NOMO-1 (cell line): ENCODE measurements at regions not wholly inside any gene's neighbourhood (a gene's known extent, or its start where the extent isn't known, plus 50 kb on each side); places are given as distances from the start of the nearest gene placed in this dataset.

Source experiments
- DNase-seq, 2 experiments: peaks; one replicate each; lab custom pipeline; 2025; ENCODE audit not compliant: unreplicated experiment in 2 of 2; lab: John Stamatoyannopoulos, UW

GRCh38 chr18:29647700-29648099 lies 1394.8 kb downstream of the DSC3 start:
- no peak for DNase-seq

GRCh38 chr18:29644276-29644675 lies 1398.3 kb downstream of the DSC3 start:
- no peak for DNase-seq

GRCh38 chr18:29629493-29630036 lies 1413.0 kb downstream of the DSC3 start:
- no peak for DNase-seq

DNA sequence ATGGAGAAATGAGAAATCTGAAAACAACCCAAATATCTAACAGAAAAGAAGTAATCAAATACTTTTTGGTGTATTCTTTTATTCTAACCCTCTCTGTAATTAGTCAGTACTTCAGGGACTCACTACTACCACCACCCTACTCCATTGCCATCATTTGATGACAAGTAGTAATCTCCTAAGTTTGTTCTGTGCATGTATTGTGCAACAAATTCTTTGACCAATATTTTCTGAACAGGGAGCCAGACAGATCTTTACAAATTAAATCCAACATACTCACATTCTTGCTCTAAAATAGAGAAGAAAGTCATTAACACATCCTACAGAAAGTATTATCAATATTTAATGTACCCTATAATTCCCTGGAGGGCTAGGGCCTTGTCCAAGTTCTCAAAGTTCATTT lies 1416.4 kb downstream of the DSC3 start:
- no peak for DNase-seq

- no peak for DNase-seq
These were observed 1425.7 kb downstream of the DSC3 start for GRCh38 chr18:29616867-29617266.

GRCh38 chr18:29608982-29609381 lies 1432.1 kb upstream of the CDH2 start:
- DNase-seq: no peak

DNA sequence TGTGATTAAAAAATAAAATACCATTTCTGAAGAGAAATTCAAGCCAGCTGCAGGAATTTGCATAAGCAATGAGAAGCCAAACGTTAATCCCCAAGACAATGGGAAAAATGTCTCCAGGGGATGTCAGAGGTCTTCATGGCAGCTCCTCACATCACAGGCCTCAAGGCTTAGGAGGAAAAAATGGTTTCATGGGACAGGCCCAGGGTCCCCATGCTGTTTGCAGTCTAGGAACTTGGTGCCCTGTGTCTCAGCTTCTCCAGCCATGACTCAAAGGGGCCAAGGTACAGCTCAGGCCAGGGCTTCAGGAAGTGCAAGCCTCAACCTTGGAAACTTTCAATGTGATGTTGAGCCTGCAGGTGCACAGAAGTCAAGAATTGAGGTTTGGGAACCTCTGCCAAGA lies 1428.4 kb upstream of the CDH2 start:
- no peak for DNase-seq

DNA sequence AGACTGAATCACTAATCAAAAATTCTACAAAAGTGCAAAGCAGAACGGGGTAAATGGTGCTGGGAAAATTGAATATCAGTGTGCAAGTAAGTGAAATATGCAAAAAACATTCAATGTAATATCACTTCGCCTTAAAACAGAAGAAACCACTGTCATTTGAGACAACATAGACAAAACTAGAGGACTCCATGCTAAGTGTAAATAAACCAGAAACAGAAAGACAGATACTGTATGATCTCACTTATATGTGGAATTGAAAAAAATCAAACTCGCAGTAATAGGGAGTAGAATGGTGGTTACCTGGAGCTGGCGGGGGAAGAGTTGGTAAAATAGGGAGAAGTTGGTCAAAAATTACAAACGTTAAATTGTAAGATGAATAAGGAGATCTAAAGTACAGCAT lies 1420.0 kb upstream of the CDH2 start:
- DNase-seq: peak; percentile 13 to 44

GRCh38 chr18:29594493-29594892 lies 1417.6 kb upstream of the CDH2 start:
- DNase-seq: peak in 1 of 2 experiments; percentile 15

- no peak for DNase-seq
These were observed 1411.6 kb upstream of the CDH2 start for GRCh38 chr18:29588446-29589100.

DNA sequence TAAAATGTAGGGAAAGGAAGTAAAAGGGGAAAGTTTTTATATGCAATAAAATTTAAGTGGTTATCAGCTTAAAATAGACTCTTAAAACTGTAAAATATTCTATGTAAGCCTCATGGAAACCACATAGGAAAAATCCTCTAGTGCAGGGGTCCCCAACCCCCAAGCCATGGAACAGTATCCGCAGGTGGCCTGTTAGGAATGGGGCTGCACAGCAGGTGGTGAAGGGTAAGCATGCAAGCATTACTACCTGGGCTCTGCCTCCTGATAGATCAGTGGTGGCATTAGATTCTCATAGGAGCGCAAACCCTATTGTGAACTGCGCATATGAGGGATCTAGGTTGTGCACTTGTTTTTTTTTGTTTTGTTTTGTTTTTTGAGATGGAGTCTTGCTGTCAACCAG lies 1409.3 kb upstream of the CDH2 start:
- no peak for DNase-seq

- peak; percentile 25 to 75 for DNase-seq
These were observed 1383.3 kb upstream of the CDH2 start for GRCh38 chr18:29560270-29560669.

DNA sequence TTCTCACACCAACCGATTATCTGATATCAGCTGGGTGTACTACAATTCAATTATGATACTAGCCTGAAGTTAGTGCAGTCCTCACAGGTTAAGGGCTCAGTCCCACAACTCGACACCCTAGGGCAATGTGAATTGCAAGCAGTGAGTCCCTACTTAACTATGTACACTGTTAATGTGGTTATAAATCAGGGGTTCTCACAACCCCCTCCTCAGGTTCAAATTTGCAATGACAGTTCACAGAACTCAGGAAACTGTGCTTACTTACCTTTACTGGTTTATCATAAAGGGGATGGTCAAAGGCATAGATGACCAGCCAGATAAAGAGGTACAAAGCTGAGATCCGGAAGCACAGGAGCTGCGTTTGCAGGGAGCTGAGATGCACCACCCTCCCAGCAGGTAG lies 1379.1 kb upstream of the CDH2 start:
- DNase-seq: no peak

GRCh38 chr18:29549759-29550158 lies 1372.8 kb upstream of the CDH2 start:
- no peak for DNase-seq

- DNase-seq: no peak
These were observed 1370.7 kb upstream of the CDH2 start for GRCh38 chr18:29547626-29548025.

DNA sequence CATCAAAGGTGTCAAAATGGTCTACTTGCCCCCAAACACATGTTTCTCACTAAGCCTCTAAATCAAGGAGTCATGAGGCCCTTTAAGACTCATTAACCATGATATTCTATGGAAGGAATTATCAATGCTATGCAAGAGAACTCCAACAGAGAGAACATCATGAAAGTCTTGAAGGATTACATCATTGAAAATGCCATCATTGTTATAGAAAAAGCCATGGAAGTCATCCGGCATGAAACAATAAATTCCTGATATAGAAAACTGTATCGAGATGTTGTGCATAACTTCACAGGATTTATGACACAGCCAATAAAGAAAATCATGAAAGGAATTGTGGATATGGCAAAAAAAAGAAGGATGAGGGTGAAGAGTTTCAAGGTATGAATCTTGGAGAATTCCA lies 1363.6 kb upstream of the CDH2 start:
- no peak for DNase-seq

DNA sequence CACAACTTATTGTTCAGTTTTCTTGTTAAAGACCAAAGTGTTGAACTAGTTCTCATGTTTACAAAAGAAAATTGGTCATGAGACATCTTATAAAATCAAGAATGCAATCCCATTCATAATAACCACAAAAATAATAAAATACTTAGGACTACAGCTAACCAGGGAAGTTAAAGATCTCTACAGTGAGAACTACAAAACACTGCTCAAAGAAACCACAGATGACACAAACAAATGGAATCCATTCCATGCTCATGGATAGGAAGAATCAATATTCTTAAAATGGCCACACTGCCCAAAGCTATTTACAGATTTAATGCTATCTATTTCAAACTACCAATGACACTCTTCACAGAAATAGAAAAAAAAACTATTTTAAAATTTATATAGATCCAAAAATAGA lies 1354.8 kb upstream of the CDH2 start:
- no peak for DNase-seq

DNA sequence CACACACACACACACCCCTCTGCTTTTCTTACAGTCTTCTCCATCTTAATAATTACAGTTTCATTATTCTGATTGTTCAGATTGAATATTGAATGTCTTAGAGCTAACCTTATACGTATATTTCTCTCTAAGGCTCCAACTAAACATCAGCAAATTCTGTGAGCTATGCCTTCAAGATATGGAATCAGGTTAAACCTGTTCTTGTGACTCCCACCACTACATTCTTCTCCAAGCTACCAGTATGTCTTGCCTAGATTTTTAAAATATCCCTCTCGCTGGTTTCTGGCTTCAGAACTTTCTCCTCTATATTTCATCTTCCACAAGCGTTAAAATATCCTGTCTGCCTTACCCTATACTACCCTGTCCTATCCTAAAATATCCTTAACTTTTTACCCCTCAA lies 1346.4 kb upstream of the CDH2 start:
- no peak for DNase-seq

- no peak for DNase-seq
These were observed 1335.8 kb upstream of the CDH2 start for GRCh38 chr18:29512761-29513160.

DNA sequence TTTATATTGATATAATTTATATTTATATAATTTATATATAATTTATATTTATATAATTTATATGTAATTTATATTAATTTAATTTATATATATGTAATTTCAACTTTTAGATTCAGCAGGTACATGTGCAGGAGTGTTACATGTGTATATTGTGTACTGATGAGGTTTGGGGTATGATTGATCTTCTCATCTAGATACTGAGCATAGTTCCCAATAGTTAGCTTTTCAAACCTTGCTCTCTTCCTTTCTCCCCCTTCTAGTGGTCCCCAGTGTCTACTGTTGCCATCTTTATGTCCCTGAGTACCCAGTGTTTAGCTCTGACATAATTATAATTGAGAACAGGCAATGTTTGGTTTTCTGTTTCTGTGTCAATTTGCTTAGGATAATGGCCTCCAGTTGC lies 1335.3 kb upstream of the CDH2 start:
- DNase-seq: peak in 1 of 2 experiments; percentile 22

DNA sequence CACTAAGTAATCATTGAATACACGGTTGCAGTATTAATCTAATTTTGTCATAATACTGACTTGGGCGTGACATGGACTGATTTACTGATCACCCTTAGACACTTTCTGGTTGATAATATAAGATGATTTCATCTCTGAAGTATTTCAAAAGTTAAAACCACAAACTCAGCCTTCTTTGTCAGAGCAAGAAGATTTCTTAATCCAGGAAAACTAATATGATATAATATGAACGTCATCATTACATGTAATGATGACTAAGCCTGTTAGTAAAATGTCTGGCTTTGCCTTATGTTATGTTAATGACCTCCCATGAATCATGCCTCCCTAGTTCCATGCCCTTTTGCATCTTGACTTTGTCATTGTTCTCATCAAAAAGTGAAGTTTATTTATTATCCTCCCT lies 1325.0 kb upstream of the CDH2 start:
- no peak for DNase-seq

DNA sequence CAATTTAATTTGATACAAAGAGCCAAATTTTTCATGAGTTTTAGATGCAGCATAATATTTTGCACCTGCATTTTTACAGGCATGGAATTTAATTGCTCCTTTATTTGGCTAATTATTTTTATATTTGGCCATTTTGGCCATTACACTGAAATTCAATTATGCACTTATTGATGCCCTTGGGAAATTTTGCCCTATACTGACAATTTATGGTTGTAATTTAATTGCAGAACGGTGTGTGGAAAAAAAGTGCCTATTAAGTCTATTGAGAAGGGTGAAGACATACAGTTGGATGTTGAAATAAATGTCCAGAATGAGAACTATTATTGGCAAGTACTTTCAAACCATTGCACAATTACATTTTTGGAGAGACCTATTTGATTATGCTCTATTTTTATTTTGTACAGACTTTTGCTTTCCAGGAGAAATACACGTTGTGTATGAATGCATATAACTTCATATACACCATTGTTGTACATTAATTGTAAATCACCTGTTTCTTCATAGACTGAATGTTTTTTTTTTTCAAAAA lies 1319.3 kb upstream of the CDH2 start:
- no peak for DNase-seq

GRCh38 chr18:29494371-29494770 lies 1317.4 kb upstream of the CDH2 start:
- no peak for DNase-seq
